ENCODE measurements at regions not wholly inside any gene's neighbourhood (a gene's known extent, or its start where the extent isn't known, plus 50 kb on each side); places are given as distances from the start of the nearest gene placed in this dataset.

DNA sequence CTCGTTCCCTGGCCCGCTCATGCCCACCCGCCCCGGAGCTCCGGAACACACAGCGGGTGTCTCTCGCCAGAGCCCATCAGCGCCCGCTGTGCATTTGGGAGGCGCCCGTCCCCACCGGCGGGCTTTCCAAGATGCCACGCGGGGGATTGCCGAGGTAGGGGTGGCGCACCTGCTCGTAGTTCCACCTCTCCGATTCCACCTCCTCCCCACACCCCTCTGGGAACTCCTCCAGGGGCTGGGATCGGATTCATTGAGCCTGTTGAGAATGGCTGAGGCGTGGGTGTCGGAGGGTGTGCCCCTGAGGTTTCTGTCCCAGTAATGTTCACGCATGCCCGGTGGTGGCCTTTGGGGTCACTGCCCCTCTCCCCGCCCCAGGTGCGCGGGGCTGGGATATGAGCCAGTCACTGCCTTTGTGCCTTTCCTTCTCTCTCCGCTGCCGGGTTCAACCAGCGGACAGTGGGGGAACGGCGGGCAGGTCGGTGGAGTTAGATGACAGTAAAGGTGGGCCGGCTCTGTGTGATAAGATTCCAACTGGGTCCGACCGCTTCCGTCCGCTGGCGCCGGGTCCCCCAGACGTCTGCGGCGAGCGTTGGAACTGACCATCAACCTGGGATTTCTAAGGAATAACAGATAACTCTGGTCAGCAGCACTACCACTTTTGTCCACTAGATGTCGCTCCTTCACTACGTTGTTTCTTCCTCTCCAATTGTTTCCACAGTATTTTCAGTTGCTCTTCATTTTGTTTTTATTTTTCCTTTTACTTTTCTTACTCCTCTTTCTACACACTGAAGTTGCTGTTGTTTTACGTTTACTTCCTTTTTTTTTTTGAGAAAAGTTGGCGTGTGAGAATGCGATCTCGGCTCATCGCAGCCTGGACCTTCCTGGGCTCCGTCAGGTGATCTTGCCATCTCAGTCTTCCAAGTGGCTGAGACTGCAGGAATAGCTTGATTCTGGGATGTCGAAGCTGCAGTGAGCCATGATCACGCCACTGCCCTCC is 178.1 kb upstream of the ALG10B start:
- DNase-seq (ENCODE audit: low read depth in 2 of 2) = peak; percentile 77 to 79

DNA sequence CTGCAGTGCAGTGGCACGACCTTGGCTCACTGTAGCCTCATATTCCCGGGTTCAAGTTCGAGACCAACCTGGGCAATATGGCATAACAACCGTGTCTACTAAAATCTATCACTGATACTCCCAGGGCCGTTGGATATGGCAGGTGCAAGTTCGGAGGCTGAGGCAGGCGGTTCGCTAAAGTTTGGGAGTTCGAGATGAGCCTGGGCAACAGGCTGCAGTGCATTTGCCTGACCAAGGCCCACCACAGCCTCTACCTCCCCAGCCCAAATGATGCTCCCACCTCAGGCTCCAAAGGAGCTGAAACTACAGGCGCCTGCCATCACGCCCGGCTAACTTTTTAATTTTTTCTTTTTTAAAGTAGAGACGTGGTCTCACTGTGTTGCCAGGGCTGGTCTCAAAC is 177.1 kb upstream of the ALG10B start:
- no peak for DNase-seq (ENCODE audit: low read depth in 2 of 2)

DNA sequence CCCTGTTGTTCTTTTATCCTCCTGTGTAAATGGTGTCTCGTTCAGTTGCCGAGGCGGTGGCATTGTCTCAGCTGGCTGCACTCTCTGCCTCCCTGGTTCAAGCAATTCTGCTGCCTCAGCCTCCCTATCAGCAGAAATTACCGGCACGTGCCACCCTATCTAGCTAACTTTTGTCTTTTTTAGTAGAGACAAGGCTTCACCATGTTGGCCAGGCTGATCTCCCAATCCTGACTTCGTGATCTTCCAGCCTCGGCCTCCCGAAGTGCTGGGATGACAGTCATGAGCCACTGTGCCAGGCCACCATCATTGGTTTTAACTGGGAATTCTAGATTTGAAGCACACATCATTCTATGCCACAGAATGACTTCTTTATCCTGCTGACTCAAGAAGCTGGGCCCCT is 175.3 kb upstream of the ALG10B start:
- no peak for DNase-seq (ENCODE audit: low read depth in 2 of 2)

DNA sequence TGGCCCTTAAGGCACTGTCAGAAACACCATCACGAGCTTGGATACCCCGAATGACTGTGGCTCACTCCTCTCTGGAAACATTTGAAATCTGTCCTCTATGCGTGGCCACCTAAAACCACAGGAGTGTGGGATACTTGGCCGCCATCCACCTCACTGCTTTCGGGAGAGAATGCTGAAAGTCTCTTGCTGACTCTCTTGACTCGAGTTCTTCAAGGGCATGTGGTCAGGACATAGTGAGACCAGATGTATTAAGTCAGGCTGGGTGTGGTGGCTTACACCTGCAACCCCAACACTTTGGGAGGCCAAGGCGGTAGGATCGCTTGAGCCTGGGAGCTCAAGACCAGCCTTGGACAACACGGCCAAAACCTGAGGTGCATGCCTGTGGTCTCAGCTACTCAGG is 174.7 kb upstream of the ALG10B start:
- DNase-seq (ENCODE audit: low read depth in 2 of 2) = no peak

DNA sequence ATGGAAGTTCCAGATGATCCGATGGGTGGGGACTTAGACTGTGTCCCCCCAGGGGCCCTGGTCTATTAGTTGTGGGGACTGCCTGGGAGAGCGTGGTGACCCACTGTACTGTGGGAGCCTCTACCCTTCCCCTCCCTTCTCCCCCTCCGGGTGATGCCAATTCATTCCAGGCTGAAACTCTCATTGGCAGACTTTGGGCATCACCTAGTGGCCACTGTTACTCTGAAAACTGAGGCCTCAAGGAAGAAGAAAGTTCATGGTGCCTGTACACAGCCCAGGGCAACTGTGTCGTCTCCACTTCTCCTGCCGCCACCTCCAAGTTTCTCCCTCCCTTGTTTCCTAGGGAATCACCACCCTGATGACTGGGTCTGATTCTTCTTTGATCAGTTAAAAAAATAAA is 173.6 kb upstream of the ALG10B start:
- DNase-seq (ENCODE audit: low read depth in 2 of 2) = no peak

DNA sequence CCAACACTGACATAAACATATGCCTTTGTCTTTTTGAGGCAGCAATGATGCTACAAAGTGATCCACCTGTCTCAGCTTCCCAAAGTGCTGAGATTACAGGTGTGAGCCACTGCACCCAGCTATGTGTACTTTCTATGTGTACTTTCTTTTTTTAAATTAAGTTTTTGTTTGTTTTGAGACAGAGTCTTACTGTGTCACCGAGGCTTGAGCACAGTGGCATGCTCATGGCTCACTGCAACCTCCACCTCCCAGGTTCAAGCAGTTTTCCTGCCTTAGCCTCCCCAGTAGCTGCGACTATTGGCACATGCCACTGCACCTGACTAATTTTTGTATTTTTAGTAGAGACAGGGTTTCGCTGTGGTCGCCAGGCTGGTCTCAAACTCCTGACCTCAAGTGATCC is 172.5 kb upstream of the ALG10B start:
- DNase-seq (ENCODE audit: low read depth in 2 of 2) = no peak

DNA sequence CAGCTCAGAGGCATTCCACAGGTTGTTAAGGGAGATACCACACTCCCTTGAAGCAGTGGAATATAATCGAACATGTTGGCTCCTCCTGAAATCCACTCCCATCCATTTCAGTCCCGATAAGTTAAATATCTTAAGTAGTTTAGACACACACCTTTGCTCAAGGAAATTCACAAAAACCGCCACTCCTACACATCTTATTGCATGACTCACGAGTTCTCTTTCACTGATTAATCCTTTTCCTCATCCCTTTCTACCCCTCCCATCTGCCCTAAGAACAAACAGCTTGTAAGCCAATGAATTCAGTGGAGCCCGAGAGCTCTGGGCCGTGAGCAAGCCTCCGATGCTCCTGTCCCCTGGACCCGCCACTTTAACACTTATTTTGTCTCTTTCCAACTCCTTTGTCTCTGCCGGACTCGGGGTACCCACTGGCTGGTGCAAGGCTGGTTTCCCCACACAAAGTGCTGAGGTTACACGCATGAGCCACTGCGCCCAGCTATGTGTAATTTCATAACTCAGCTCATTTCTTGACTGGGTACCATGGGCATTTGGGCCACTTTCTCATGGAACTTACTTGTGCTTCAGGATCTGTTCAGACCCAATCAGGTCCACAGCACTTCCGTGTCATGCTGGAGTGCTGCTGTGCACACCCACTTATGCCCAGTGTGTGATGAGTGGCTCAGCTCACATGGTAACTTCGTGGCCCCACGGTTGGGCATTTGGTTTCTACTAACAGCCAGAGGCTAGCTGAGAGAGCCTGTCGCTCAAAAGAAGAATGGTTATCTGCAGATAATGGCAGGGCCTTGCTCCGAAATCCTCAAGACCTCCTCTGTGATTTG is 171.8 kb upstream of the ALG10B start:
- no peak for DNase-seq (ENCODE audit: low read depth in 2 of 2)

DNA sequence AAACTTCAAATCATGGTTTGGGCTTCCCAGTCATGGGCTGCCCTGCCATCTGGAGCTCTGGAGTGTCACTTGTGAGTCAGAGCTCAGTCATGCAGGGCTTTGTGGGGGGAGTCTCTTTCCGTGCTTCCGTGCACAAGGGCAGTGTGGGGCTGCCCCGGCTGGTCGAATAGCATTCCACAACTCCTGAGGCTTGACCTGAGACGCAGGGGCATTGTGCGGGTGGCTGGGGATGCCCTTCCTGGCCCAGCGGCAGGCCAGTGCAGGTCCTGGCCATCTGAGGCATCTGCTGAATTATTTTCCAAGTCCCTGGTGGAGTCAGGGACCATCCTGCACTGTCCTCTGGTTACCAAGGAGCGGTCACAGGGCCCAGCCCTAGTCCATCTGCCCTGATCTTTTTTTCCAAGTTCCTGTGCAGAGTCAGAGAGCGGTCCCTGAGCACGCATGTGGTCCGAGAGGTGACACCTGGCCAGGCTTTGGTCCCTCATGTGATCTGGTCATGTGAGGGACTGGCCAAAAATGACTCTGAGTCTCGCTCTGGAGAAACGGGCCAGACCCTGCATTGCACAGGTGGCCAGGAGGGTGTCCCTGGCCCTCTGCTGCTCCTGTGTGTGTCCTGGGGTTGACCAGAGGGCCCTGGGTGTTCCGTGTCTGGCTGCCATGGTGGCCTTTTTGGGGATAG is 167.0 kb upstream of the ALG10B start:
- no peak for DNase-seq (ENCODE audit: low read depth in 2 of 2)

DNA sequence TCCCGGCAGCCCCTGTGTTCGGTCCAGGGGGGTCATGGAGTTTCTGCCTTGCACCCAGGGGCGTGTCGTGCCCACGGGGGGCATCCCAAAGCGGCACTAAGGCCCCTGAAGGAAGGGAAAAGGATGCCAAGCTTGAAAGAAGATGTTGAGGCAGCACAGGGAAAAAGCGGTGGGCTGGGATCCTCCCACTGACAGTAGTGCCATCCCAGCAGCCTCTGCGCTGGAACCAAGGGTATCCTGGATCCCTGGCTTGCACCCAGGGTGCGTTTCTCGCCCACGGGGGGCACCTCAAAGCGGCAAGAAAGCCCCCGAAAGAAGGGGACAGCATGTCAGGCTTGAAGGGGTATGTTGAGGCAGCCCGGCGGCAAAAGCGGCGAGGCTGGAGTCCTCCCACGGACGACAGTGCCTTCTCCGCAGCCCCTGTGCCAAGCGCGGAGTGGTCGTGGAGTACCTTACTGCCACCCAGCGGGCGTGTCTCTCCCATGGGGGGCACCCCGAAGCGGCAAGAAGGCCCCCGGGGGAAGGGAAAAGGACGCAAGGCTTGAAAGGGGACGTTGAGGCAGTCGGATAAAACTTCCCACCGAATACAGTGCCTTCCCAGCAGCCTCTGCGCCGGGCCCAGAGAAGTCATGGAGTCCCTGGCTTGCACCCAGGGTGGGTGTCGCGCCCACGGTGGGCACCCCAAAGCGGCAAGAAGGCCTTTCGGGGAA is 164.4 kb upstream of the ALG10B start:
- DNase-seq (ENCODE audit: low read depth in 2 of 2) = no peak

DNA sequence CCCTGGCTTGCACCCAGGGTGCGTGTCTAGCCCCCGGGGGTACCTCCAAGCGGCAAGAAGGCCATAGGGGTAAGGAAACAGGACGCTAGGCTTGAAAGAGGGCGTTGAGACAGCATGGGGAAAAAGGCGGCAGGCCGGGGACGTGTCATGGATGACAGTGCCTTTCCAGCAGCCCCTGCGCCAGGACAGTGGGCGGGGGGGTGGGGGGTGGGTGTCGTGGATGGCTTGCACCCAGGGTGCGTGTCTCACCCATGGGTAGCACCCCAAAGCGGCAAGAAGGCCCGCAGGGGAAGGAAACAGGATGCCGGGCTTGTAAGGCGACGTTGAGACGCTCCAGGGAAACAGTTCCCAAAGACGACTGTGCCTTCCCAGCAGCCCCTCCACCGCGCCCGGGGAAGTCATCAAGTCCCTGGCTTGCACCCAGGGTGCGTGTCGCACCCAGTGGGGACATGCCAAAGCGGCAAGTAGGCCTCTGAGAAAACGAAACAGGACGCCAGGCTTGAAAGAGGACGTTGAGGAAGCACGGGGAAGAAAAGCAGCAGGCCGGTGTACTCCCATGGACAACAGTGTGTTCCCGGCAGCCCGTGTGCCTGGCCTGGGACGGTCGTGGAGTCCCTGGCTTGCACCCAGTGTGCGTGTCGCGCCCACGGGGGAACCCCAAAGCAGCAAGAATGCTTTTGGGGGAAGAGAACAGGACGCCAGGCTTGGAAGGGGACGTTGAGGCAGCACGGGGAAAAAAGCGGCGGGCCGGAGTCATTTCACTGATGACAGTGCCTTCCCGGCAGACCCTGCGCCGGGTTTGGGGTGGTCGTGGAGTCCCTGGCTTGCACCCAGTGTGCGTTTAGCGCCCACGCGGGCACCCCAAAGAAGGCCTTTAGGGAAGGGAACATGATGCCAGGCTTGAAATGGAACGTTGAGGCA is 163.5 kb upstream of the ALG10B start:
- DNase-seq (ENCODE audit: low read depth in 2 of 2) = no peak

DNA sequence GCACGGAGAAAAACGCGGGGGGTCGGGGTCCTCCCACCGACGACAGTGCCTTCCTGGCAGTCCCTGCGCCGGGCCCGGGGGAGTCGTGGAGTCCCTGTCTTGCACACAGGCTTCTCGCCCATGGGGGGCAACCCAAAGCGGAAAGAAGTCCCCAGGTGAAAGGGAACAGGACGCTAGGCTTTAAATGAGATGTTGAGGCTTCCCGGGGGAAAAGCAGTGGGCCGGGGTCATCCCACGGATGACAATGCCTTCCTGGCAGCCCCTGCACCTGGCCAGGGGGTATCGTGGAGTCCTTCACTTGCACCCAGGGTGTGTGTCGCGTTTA is 162.9 kb upstream of the ALG10B start:
- no peak for DNase-seq (ENCODE audit: low read depth in 2 of 2)

DNA sequence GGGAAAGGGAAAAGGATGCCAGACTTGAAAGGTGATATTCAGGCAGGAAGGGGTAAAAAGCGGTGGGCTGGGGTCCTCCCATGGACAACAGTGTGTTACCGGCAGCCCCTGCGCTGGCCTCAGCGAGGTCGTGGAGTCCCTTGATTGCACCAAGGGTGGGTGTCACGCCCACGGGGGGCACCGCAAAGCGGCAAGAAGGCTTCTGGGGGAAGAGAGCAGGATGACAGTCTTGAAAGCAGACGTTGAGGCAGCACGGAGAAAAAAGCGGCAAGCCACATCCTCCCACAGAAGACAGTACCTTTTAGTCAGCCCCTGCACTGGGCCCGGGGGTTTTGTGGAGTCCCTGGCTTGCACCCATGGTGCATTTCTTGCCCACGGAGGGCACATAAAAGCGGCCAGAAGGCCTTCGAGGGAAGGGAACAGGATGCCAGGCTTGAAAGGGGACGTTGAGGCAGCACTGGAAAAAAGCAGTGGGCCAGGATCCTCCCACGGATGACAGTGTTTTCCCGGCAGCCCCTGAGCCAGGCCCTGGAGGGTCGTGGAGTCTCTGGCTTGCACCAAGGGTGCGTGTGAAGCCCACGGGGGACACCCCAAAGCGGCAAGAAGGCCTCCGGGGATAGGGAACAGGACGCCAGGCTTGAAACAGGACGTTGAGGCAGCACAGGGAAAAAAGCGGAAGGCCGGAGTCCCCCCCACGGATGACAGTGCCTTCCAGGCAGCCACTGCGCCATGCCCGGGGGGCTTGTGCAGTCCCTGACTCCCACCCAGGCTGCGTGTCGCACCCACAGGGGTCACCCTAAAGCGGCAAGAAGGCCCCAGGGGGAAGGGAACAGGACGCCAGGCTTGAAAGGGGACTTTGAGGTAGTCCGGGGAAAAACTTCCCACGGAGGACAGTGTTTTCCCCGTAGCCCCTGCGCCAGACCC is 162.2 kb upstream of the ALG10B start:
- no peak for DNase-seq (ENCODE audit: low read depth in 2 of 2)

DNA sequence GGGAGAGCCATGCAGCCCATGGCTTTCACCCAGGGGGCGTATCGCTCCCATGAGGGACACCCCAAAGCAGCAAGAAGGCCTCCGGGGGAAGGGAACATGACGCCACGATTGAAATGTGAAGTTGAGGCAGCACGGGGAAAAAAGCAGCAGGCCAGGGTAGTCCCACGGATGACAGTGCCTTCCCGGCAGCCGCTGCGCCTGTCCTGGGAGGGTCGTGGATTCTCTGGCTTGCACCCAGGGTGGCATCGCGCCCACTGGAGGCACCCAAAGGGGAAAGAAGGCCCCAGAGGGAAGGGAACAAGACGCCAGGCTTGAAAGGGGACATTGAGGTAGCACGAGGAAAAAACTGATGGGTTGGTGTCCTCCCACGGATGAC is 161.6 kb upstream of the ALG10B start:
- DNase-seq (ENCODE audit: low read depth in 2 of 2) = no peak

DNA sequence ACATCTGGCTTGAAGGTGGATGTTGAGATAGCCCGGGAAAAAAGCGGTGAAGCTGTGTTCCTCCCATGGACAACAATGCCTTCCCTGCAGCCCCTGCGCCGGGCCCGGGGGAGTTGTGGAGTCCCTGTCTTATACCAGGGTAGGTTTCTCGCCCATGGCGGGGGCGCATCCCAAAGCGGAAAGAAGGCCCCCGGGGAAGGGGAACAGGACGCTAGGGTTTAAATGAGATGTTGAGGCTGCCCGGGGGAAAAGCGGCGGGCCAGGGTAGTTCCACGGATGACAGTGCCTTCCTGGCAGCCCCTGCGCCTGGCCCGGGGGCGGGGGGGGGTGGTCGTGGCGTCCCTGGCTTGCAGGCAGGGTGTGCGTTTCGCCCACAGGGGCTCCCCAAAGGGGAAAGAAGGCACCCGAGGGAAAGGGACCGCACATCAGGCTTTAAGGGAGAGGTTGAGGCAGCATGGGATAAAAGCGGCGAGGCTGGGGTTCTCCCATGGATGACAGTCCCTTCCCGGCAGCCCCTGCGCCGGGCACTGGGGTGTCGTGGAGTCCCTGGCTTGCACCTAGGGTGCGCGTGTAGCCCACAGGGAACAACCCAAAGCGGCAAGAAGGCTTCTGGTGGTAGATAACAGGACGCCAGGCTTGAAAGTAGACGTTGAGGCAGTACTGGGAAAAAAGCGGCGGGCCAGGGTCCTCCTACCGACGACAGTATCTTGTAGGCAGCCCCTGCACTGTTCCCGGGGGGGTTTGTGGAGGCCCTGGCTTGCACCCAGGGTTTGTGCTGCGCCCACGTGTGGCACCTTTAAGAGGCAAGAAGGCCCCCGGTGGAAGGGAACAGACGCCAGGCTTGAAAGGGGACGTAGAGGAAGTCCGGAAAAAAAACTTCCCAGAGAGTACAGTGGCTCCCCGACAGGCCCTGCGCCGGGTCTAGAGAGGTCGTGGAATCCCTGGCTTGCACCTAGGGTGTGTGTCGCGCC is 160.8 kb upstream of the ALG10B start:
- no peak for DNase-seq (ENCODE audit: low read depth in 2 of 2)

DNA sequence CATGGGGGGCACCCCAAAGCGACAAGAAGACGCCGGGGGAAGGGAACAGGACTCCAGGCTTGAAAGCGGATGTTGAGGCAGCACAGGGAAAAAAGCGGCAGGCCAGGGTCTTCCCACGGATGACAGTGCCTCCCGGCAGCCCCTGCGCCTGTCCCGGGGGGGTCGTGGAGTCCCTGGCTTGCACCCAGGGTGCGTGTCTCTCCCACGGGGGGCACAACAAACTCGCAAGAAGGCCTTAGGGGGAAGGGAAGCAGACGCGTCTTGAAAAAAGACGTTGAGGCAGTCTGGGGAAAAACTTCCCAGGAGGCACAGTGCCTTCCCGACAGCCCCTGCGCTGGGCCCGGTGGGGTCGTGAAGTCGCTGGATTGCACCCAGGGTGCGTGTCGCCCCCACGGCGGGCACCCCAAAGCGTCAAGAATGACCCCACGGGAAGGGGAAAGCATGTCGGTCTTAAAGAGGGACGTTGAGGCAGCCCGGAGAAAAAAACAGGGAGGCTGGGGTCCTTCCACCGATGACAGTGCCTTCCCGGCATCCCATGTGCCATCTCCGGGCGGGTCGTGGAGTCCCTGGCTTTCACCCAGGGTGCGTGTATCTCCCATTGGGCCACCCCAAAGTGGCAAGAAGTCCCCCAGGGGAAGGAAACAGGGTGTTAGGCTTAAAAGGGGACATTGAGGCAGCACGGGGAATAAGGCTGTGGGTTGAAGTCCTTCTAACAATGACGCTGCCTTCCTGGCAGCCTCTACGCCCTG is 159.9 kb upstream of the ALG10B start:
- no peak for DNase-seq (ENCODE audit: low read depth in 2 of 2)

DNA sequence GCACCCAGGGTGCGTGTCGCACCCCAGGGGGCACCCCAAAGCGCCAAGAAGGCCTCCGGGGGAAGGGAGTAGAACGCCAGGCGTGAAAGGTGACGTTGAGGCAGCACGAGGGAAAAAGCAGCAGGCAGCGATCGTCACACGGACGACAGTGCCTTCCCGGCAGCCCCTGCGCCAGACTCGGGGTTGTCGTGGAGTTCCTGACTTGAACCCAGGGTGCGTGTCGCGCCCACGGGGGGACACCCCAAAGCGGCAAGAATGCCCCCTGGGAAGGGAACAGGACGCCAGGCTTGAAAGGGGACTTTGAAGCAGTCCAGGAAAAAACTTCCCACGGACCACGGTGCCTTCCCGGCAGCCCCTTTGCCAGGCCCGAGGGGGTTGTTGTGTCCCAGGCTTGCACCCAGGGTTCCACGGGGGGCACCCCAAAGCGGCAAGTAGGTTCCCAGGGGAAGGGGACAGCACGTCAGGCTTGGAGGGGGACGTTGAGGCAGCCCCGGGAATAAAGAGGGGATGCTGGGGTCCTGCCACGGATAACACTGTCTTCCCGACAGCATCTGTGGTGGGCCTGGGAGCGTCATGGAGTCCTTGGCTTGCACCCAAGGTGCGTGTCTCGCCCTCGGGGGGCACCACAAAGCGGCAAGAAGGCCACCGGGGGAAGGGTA is 159.2 kb upstream of the ALG10B start:
- DNase-seq (ENCODE audit: low read depth in 2 of 2) = no peak

DNA sequence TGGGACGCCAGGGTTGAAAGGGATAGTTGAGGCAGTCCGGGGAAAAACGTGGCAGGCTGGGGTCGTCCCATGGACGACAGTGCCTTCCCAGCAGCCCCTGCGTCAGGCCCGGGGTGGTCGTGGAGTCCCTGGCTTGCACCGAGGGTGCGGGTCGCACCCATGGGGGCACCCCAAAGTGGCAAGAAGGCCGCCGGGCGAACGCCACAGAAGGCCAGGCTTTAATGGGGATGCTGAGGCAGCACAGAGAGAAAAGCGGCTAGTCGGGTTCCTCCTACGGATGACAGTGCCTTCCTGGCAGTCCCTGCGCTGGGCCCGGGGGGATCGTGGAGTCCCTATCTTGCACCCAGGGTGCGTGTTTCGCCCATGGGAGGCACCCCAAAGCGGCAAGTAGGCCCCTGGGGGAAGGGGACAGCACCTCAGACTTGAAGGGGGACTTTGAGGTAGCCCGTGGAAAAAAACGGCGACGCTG is 158.6 kb upstream of the ALG10B start:
- no peak for DNase-seq (ENCODE audit: low read depth in 2 of 2)

Measured in lung microvascular endothelial cell (primary cell).